GM23338 (cell line): ENCODE measurements at regions not wholly inside any gene's neighbourhood (a gene's known extent, or its start where the extent isn't known, plus 50 kb on each side); places are given as distances from the start of the nearest gene placed in this dataset.

Source experiments
- ATAC-seq: fragments of 200-7000 bp; cut with Tn5 transposase; 3 replicates; pipeline ENCODE4 v1.9.1; 2020
- DNase-seq: peaks from one replicate; pipeline ENCODE4 v3.0.0-alpha.2; 2015; ENCODE audit warnings: low spot score
- H2AFZ ChIP-seq: fragments of 200-600 bp; sonication (generic); 2 replicates; pipeline ENCODE4 v1.8.0; 2016; ENCODE audit warnings: antibody characterized with exemption, mild to moderate bottlenecking, moderate library complexity
- H3F3A ChIP-seq: fragments of 200-600 bp; sonication (generic); replicated peaks from 2 replicates; pipeline ENCODE4 v1.8.0; 2017; ENCODE audit warnings: antibody characterized with exemption, mixed run types, low read depth
- H3K27ac ChIP-seq: fragments of 200-600 bp; sonication (generic); 2 replicates; pipeline ENCODE4 v1.6.1; 2016; ENCODE audit warnings: low read depth
- H3K27me3 ChIP-seq: fragments of 200-600 bp; sonication (generic); 2 replicates; pipeline ENCODE4 v1.8.0; 2016; ENCODE audit warnings: mild to moderate bottlenecking, mixed run types, moderate library complexity; ENCODE audit not compliant: insufficient read depth
- H3K36me3 ChIP-seq: fragments of 200-600 bp; sonication (generic); 2 replicates; pipeline ENCODE4 v1.8.0; 2016; ENCODE audit warnings: mild to moderate bottlenecking; ENCODE audit not compliant: insufficient read depth
- H3K4me1 ChIP-seq: fragments of 200-600 bp; sonication (generic); 2 replicates; pipeline ENCODE4 v1.8.0; 2016; ENCODE audit warnings: mild to moderate bottlenecking, moderate library complexity; ENCODE audit not compliant: insufficient read depth
- H3K4me2 ChIP-seq: fragments of 200-600 bp; sonication (generic); 2 replicates; pipeline ENCODE4 v1.7.1; 2017; ENCODE audit warnings: mixed run types
- H3K4me3 ChIP-seq: fragments of 200-600 bp; sonication (generic); 2 replicates; pipeline ENCODE4 v1.6.1; 2016; ENCODE audit warnings: mixed run types
- H3K79me2 ChIP-seq: fragments of 200-600 bp; sonication (generic); replicated peaks from 2 replicates; pipeline ENCODE4 v1.8.0; 2017; ENCODE audit warnings: mild to moderate bottlenecking; ENCODE audit not compliant: insufficient read depth
- H3K9me2 ChIP-seq: fragments of 200-600 bp; sonication (generic); 2 replicates; pipeline ENCODE4 v1.8.0; 2017; ENCODE audit not compliant: insufficient read depth
- H4K20me1 ChIP-seq: fragments of 200-600 bp; sonication (generic); replicated peaks from 2 replicates; pipeline ENCODE4 v1.8.0; 2017; ENCODE audit warnings: mild to moderate bottlenecking; ENCODE audit not compliant: insufficient read depth
- H3K27ac Mint-ChIP-seq: 2 replicates; pipeline ENCODE4 v1.8.0; 2020; ENCODE audit warnings: inconsistent platforms, mild to moderate bottlenecking, moderate library complexity, mixed read lengths
- H3K27me3 Mint-ChIP-seq: 3 replicates; pipeline ENCODE4 v1.8.0; 2022; ENCODE audit warnings: low read depth, mild to moderate bottlenecking, moderate library complexity, mixed read lengths, inconsistent platforms; ENCODE audit not compliant: insufficient read depth, poor library complexity
- H3K36me3 Mint-ChIP-seq: 3 replicates; pipeline ENCODE4 v1.8.0; 2021; ENCODE audit warnings: low read depth, mild to moderate bottlenecking, inconsistent platforms, moderate library complexity, mixed read lengths
- H3K4me1 Mint-ChIP-seq: 3 replicates; pipeline ENCODE4 v1.8.0; 2020; ENCODE audit warnings: mild to moderate bottlenecking, inconsistent platforms, mixed read lengths
- H3K4me3 Mint-ChIP-seq: 3 replicates; pipeline ENCODE4 v1.8.0; 2021; ENCODE audit warnings: moderate library complexity, mild to moderate bottlenecking, inconsistent platforms, mixed read lengths
- H3K9me3 Mint-ChIP-seq: 3 replicates; pipeline ENCODE4 v1.8.0; 2020; ENCODE audit warnings: moderate library complexity, mild to moderate bottlenecking, inconsistent platforms, mixed read lengths
- CREB1 ChIP-seq: fragments of 250-450 bp; sonication (Bioruptor Pico); IDR thresholded peaks from 2 replicates; pipeline ENCODE4 v1.5.0; 2020; ENCODE audit warnings: low read depth, mild to moderate bottlenecking, moderate library complexity
- CTCF ChIP-seq, 2 experiments: fragments of 200-600 bp in 1 of 2; sonication (generic) in 1 of 2; conservative IDR thresholded peaks; 2 replicates each; pipeline versions ENCODE4 v1.5.1 to v1.6.1; 2016 to 2017; ENCODE audit warnings: antibody characterized with exemption in 2 of 2, low read depth in 2 of 2, mild to moderate bottlenecking in 2 of 2, moderate library complexity in 1 of 2
- EZH2 ChIP-seq: fragments of 200-600 bp; sonication (generic); IDR thresholded peaks from one replicate; pipeline ENCODE4 v1.8.0; 2017; ENCODE audit warnings: antibody characterized with exemption, mild to moderate bottlenecking, low read depth; ENCODE audit not compliant: unreplicated experiment
- JUNB ChIP-seq: IDR thresholded peaks from one replicate; pipeline ENCODE4 v1.6.1; 2016; ENCODE audit warnings: antibody characterized with exemption; ENCODE audit not compliant: unreplicated experiment
- NANOG ChIP-seq: IDR thresholded peaks from 2 replicates; pipeline ENCODE4 v1.6.1; 2016; ENCODE audit warnings: antibody characterized with exemption, borderline replicate concordance
- ZNF462 ChIP-seq: fragments of 250-450 bp; sonication (Bioruptor Pico); IDR thresholded peaks from 2 replicates; pipeline ENCODE4 v1.5.0; 2020; ENCODE audit warnings: mild to moderate bottlenecking, moderate library complexity

- H3K4me1 Mint-ChIP-seq: peaks cover 5% of the 10 kb centered on the region; the same call in 2 of the 3 replicates
- ATAC-seq (no peak), DNase-seq (no peak)
- Histone ChIP-seq H3F3A (no peaks in the 10 kb centered on the region), H3K9me2 (no peaks in the 10 kb centered on the region), H3K27me3 (no peaks in the 10 kb centered on the region), H3K36me3 (no peaks in the 10 kb centered on the region), H3K4me2 (no peak overlapping the region), H4K20me1 (no peaks in the 10 kb centered on the region), H3K4me1 (peaks cover 13% of the 10 kb centered on the region), H2AFZ (no peak overlapping the region; the same call in 1 of the 2 replicates), H3K27ac (no peak overlapping the region), H3K79me2 (no peaks in the 10 kb centered on the region), H3K4me3 (no peak overlapping the region)
- TF ChIP-seq CREB1 (CRISPR knock-in tag) (no peak), EZH2 (no peak), CTCF (conservative IDR thresholded peaks at IDR 0.05; ENCODE audit: low read depth in 2 of 2) (no peak), NANOG (no peak), JUNB (no peak), ZNF462 (CRISPR knock-in tag) (no peak)
- H3K27me3 Mint-ChIP-seq: peaks cover 9% of the 10 kb centered on the region
- H3K9me3 Mint-ChIP-seq: no peaks in the 10 kb centered on the region
- H3K4me3 Mint-ChIP-seq: no peak overlapping the region
- no peaks in the 10 kb centered on the region for H3K36me3 Mint-ChIP-seq
- H3K27ac Mint-ChIP-seq: no peak overlapping the region
Measured at GRCh38 chr5:56317923-56318561, 84.9 kb upstream of the ANKRD55 start.
